ENCODE measurements at regions not wholly inside any gene's neighbourhood (a gene's known extent, or its start where the extent isn't known, plus 50 kb on each side); places are given as distances from the start of the nearest gene placed in this dataset.

GRCh38 chr18:72470391-72470790, 73.8 kb downstream of the CBLN2 start:
- DNase-seq (ENCODE audit: low read depth): no peak
- TF ChIP-seq, protein P1, sequence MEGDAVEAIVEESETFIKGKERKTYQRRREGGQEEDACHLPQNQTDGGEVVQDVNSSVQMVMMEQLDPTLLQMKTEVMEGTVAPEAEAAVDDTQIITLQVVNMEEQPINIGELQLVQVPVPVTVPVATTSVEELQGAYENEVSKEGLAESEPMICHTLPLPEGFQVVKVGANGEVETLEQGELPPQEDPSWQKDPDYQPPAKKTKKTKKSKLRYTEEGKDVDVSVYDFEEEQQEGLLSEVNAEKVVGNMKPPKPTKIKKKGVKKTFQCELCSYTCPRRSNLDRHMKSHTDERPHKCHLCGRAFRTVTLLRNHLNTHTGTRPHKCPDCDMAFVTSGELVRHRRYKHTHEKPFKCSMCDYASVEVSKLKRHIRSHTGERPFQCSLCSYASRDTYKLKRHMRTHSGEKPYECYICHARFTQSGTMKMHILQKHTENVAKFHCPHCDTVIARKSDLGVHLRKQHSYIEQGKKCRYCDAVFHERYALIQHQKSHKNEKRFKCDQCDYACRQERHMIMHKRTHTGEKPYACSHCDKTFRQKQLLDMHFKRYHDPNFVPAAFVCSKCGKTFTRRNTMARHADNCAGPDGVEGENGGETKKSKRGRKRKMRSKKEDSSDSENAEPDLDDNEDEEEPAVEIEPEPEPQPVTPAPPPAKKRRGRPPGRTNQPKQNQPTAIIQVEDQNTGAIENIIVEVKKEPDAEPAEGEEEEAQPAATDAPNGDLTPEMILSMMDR (IDR thresholded peaks at IDR 0.05; ENCODE audit: low read depth, low read length, missing control alignments): no peak

GRCh38 chr18:72468021-72468710, 76.0 kb downstream of the CBLN2 start:
- no peak for DNase-seq (ENCODE audit: low read depth)
- H3K4me3 ChIP-seq (ENCODE audit: low read depth, low read length): no peak overlapping the region
- TF ChIP-seq, protein P1 (IDR thresholded peaks at IDR 0.05; ENCODE audit: low read depth, low read length, missing control alignments): no peak

More at GRCh38 chr18:72470391-72470790, 73.8 kb downstream of the CBLN2 start:
- H3K4me3 ChIP-seq (ENCODE audit: low read depth, low read length): no peak overlapping the region

DNA sequence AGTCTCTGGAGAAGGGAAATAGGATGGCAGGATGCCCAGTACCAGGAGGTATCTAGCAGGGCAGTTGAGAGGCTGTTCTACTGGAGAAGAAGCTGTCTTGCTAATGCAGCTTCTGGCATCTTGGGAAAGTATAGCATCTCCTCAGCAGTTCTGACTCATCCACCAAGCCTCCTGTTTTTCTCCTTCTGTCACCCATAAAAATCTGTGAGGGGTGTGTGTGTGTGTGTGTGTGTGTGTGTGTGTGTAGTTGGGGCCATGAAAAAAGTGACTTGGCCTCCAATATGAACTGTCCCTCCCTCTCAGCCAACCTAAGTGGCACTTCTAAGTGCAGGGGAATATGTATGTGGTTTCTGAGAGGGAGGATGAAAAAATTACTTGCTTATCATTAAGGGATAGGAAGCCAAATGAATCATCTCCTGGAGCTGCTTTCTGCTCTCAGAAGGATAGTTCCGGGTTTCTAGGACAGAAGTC, 83.9 kb downstream of the CBLN2 start:
- TF ChIP-seq, protein P1 (IDR thresholded peaks at IDR 0.05; ENCODE audit: low read depth, low read length, missing control alignments): no peak
- H3K4me3 ChIP-seq (ENCODE audit: low read depth, low read length): no peak overlapping the region
- no peak for DNase-seq (ENCODE audit: low read depth)

- DNase-seq (ENCODE audit: low read depth): no peak
- TF ChIP-seq, protein P1 (IDR thresholded peaks at IDR 0.05; ENCODE audit: low read depth, low read length, missing control alignments): no peak
- no peak overlapping the region for H3K4me3 ChIP-seq (ENCODE audit: low read depth, low read length)
Observed at GRCh38 chr18:72458271-72458670, 85.9 kb downstream of the CBLN2 start.

DNA sequence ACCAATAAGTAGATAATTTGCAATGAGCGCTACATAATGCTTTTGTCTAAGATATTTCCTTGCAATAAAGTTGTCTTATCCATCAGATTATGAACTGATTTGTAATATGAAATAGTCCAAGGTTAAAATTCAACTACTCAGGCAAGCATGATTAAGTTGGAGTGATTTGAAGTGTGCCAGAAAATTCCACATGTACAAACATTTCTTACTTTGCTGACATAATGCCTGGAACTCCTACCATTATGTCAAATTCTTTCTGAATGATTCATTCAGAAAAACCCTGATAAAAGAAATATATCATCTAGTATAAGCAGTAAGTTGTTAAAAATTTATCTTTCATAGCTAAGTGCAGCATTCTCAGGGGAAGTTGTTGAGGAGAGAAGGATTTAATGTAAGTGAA, 87.3 kb downstream of the CBLN2 start:
- TF ChIP-seq, protein P1 (IDR thresholded peaks at IDR 0.05; ENCODE audit: low read depth, low read length, missing control alignments): no peak
- DNase-seq (ENCODE audit: low read depth): no peak
- H3K4me3 ChIP-seq (ENCODE audit: low read depth, low read length): no peak overlapping the region

- no peak overlapping the region for H3K4me3 ChIP-seq (ENCODE audit: low read depth, low read length)
- DNase-seq (ENCODE audit: low read depth): no peak
- TF ChIP-seq, protein P1 (IDR thresholded peaks at IDR 0.05; ENCODE audit: low read depth, low read length, missing control alignments): no peak
Observed at GRCh38 chr18:72452328-72452727, 91.8 kb downstream of the CBLN2 start.

- no peak for DNase-seq (ENCODE audit: low read depth)
- TF ChIP-seq, protein P1 (IDR thresholded peaks at IDR 0.05; ENCODE audit: low read depth, low read length, missing control alignments): no peak
Observed at GRCh38 chr18:72444798-72445155, 99.4 kb downstream of the CBLN2 start.

More at GRCh38 chr18:72444798-72445155, 99.4 kb downstream of the CBLN2 start:
- H3K4me3 ChIP-seq (ENCODE audit: low read depth, low read length): no peak overlapping the region
